Inflammatory macrophage (primary cell): ENCODE measurements at regions not wholly inside any gene's neighbourhood (a gene's known extent, or its start where the extent isn't known, plus 50 kb on each side); places are given as distances from the start of the nearest gene placed in this dataset.

Experiments used
- DNase-seq, 2 donors: peaks; one replicate each; pipeline ENCODE4 v3.0.0-alpha.2; 2020 to 2022

- DNase-seq: no peak
These were observed 168.9 kb downstream of the CYRIA start for GRCh38 chr2:16496426-16497388.

GRCh38 chr2:16495509-16496208, 170.0 kb downstream of the CYRIA start:
- DNase-seq: no peak

- DNase-seq: no peak
These were observed 170.7 kb downstream of the CYRIA start for GRCh38 chr2:16494836-16495508.

DNA sequence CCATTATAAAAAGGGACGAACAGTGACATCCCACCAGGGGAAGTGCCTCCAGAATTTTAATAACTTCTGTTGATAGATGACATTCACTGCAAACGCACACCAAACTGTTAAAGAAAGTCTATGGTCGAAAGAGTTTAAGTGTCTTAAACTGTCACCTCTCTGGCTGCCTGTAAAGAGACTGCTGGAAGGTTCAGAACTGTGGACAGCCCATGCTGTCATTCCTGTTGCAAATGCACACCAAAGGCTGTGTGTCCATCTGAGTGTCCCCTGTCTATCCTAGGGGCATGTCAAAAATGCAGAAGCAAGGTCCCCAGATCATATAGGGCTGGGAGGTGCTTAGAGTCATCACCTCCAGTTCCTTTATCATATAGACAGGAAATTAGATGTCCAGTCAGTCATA, 171.8 kb downstream of the CYRIA start:
- no peak for DNase-seq

- peak; percentile 48 for DNase-seq
These were observed 177.9 kb downstream of the CYRIA start for GRCh38 chr2:16487686-16488085.

GRCh38 chr2:16485251-16485650, 180.4 kb downstream of the CYRIA start:
- DNase-seq: peak in 1 of 2 donors; percentile 55

DNA sequence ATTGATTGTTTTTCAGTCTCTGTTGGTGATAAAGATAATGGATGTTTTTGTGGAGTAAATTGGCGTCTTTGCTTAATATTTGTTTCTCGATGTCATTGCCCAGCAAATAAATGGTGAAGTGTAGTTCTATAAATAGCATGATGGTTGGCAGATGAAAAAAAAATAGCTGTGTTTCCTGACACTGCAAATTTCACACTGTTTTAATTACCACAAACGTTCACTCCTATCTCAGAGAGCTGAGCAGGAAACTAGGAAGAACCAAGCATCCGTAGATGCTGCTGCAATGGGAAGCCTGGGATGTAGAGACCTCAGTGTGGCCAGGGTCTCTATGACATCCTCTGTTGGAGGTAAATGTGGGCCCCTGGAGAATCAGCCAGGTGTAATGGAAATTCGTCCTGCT, 183.2 kb downstream of the CYRIA start:
- no peak for DNase-seq

GRCh38 chr2:16481351-16481750, 184.3 kb downstream of the CYRIA start:
- DNase-seq: no peak

DNA sequence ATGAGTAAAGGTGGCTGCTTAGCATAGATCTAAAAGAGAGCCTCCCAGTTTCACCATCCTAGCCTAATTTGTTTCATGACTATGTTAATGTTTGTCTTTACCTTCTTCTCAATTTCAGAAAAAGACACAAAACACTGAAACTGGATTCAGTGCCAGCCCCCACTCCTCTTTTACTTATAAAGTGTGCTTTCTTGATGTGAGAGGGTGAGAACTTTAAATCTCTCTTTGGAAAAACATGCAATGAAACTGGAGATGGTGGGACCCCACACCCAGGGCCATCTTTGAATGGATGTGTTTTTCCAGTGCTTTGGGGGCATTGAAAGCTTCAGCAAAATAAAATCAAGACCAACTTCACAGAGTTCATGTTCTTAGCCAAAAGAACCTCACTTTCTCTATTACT, 185.9 kb downstream of the CYRIA start:
- DNase-seq: no peak

- DNase-seq: no peak
These were observed 187.0 kb downstream of the CYRIA start for GRCh38 chr2:16478434-16479210.

- no peak for DNase-seq
These were observed 188.0 kb downstream of the CYRIA start for GRCh38 chr2:16477648-16478047.

GRCh38 chr2:16476866-16477265, 188.8 kb downstream of the CYRIA start:
- no peak for DNase-seq

GRCh38 chr2:16475986-16476567, 189.6 kb downstream of the CYRIA start:
- no peak for DNase-seq

GRCh38 chr2:16475586-16475985, 190.0 kb downstream of the CYRIA start:
- no peak for DNase-seq

GRCh38 chr2:16473575-16473974, 192.1 kb downstream of the CYRIA start:
- no peak for DNase-seq

GRCh38 chr2:16470936-16471490, 194.6 kb downstream of the CYRIA start:
- no peak for DNase-seq

DNA sequence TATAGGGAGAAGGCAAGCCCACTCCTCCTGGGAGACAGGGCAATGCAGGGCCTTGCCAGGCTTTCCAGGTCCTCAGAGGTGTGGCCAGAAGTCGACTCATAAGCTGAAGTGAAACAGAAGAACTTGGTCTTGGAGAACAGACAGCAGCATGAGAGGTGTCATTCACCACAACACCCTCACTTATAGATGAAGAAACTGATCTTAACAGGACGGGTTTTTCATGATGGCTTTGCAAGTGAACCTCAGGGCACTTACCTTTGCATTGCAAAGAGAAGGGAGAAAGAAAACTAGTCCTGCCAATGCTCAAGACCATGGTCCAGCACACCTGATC, 198.8 kb downstream of the CYRIA start:
- DNase-seq: no peak

DNA sequence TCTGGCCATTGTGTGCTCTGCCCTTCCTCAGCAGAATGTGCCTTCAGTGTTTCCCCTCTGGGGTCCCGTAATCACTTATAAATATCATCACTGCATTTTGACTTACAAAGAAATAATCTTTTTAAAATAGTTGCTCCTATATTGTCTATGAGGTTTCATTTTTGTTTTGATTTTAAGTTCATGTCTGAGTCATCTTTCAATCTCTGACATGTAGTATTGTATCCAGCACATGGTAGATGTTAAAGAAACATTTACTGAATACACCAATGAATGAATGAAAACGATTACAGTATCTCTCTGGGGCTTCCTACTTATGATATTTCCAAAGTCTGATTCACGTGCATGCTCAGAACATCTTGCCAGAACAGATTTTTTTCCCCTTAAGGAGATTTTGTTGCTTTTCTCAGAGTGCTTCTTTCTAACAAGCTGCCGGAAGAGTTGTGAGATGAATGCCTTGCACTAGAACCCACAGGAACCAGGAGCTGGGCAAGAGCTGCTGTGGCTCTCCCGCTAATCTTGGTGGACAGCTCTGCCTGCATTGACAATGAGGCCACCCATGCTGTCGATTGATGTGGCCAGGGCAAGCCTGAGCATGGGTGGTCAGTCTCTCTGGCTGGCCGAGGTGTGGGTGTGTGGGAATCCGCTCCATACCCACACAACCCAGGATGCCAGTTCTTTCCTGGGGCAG, 199.4 kb downstream of the CYRIA start:
- DNase-seq: no peak

DNA sequence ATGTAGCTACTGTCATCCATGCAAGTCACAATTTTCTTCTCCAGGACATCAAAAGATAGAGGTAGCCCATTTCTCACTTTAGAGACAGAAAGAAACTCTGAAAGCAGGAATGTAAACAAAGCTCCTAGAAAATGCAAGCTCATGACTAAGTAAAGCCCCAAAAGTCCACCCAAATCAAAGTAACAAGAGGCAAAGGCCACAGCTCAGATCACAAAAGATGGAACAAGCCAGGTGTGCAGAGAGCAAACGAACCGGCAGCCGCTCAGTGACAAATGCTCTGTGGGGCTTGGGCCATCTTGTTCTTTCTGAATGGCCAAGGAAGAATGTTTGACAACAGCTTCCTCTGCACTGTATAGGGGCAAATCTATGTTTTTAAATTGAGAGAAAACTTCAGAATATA, 201.0 kb downstream of the CYRIA start:
- DNase-seq: no peak

DNA sequence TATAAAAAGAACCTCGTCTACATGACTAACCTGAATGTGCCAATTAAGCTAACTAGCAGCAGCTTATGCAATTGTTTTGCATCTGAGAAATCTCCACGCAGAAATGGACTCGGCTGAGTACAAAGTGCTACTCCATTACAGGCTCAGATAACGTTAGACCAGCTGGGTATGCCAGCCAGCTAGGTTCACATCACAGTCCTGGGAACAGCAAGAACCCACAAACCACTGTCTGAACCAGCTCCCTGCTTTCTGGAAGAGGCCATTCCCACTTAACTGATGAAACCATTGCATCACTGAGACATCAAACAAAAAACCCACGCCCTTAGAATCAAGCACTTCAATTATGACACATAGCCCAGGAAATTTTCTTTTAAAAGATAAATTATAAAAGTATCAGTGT, 202.7 kb downstream of the CYRIA start:
- DNase-seq: no peak

DNA sequence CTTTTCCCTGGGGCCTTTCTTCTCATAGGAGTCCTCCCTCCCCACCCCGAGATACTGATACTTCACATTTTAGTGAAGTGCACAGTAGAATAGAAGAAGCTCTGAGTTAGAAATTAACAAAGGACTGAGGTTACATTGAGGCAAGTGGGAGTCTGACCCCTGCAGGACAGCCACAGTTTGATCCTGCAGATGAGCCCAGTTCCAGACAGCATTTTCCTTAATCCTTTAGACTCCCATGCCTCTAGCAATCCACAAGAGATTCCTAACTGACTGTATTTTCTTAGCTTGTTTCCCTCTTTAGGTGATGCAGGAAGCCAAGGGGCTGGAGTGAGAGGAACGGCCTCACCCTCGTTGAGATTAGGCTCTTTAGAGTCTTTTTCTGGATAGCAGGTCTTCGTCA, 204.0 kb downstream of the CYRIA start:
- DNase-seq: no peak
